SK-N-SH treated with all-trans-retinoic acid at 6 μM for 48 hours (cell line): ENCODE measurements at regions not wholly inside any gene's neighbourhood (a gene's known extent, or its start where the extent isn't known, plus 50 kb on each side); places are given as distances from the start of the nearest gene placed in this dataset.
"Not testable (repeated sequence)": the region's sequence is repeated elsewhere in the genome, so short reads cannot be mapped to it uniquely, and the experiment has no call there.

Experiments
- ATAC-seq: fragments of 200-7000 bp; cut with Tn5 transposase; 3 replicates; pipeline ENCODE4 v1.9.1; 2020; ENCODE audit warnings: mild to moderate bottlenecking, moderate library complexity
- ARNTL ChIP-seq: fragments of 450-650 bp; formaldehyde crosslinking; IDR thresholded peaks from 2 replicates; pipeline ENCODE4 v1.5.0; 2020; ENCODE audit warnings: low read depth, mild to moderate bottlenecking, moderate library complexity, borderline replicate concordance
- BACH2 ChIP-seq: fragments of 250-450 bp; sonication (Bioruptor Pico); IDR thresholded peaks from 2 replicates; pipeline ENCODE4 v1.9.0; 2021; ENCODE audit warnings: mild to moderate bottlenecking, borderline replicate concordance
- CSDC2 ChIP-seq: fragments of 250-450 bp; sonication (Bioruptor Pico); IDR thresholded peaks from 2 replicates; pipeline ENCODE4 v1.5.0; 2020; ENCODE audit warnings: mild to moderate bottlenecking, moderate library complexity
- GLIS3 ChIP-seq: fragments of 250-450 bp; sonication (Bioruptor Pico); IDR thresholded peaks from 2 replicates; pipeline ENCODE4 v1.5.0; 2020; ENCODE audit warnings: mild to moderate bottlenecking, moderate library complexity
- ISL1 ChIP-seq: fragments of 250-450 bp; sonication (Bioruptor Pico); IDR thresholded peaks from 2 replicates; pipeline ENCODE4 v2.1.2; 2022; ENCODE audit warnings: mild to moderate bottlenecking, moderate library complexity
- OSR1 ChIP-seq: fragments of 250-450 bp; sonication (Bioruptor Pico); IDR thresholded peaks from 2 replicates; pipeline ENCODE4 v1.8.0; 2022; ENCODE audit warnings: moderate library complexity, mild to moderate bottlenecking, inconsistent platforms
- PPARA ChIP-seq: fragments of 250-450 bp; sonication (Bioruptor Pico); IDR thresholded peaks from 2 replicates; pipeline ENCODE4 v1.5.0; 2020; ENCODE audit warnings: mild to moderate bottlenecking, borderline replicate concordance
- RARB ChIP-seq: fragments of 250-450 bp; sonication (Bioruptor Pico); IDR thresholded peaks from 2 replicates; pipeline ENCODE4 v1.8.0; 2021; ENCODE audit warnings: mild to moderate bottlenecking, moderate library complexity
- SNAI2 ChIP-seq: fragments of 250-450 bp; sonication (Bioruptor Pico); IDR thresholded peaks from 2 replicates; pipeline ENCODE4 v1.5.0; 2020; ENCODE audit warnings: mild to moderate bottlenecking, moderate library complexity
- TOX ChIP-seq: fragments of 250-450 bp; sonication (Bioruptor Pico); IDR thresholded peaks from 2 replicates; pipeline ENCODE4 v1.8.0; 2021; ENCODE audit warnings: mild to moderate bottlenecking, moderate library complexity, borderline replicate concordance
- ZC3H10 ChIP-seq: fragments of 250-450 bp; sonication (Bioruptor Pico); IDR thresholded peaks from 2 replicates; pipeline ENCODE4 v1.5.1; 2021; ENCODE audit warnings: mild to moderate bottlenecking, moderate library complexity
- ZFP30 ChIP-seq: fragments of 450-650 bp; formaldehyde crosslinking; IDR thresholded peaks from 2 replicates; pipeline ENCODE4 v1.5.0; 2022; ENCODE audit warnings: mild to moderate bottlenecking, moderate library complexity
- ZNF565 ChIP-seq: fragments of 450-650 bp; formaldehyde crosslinking; conservative IDR thresholded peaks from 2 replicates; pipeline ENCODE4 v1.5.0; 2020; ENCODE audit warnings: low read depth, mild to moderate bottlenecking, moderate library complexity
- ZNF70 ChIP-seq: fragments of 450-650 bp; formaldehyde crosslinking; IDR thresholded peaks from 2 replicates; pipeline ENCODE4 v1.5.0; 2020; ENCODE audit warnings: mild to moderate bottlenecking, moderate library complexity
- ZNF8 ChIP-seq: fragments of 450-650 bp; formaldehyde crosslinking; IDR thresholded peaks from 2 replicates; pipeline ENCODE4 v1.5.0; 2020; ENCODE audit warnings: mild to moderate bottlenecking, moderate library complexity
- TF ChIP-seq, protein P1 (sequence below): fragments of 250-450 bp; sonication (Bioruptor Pico); IDR thresholded peaks from 2 replicates; pipeline ENCODE4 v1.5.0; 2020; ENCODE audit warnings: mild to moderate bottlenecking, moderate library complexity
- TF ChIP-seq, protein P2 (sequence below): fragments of 250-450 bp; sonication (Bioruptor Pico); IDR thresholded peaks from 2 replicates; pipeline ENCODE4 v1.8.0; 2021; ENCODE audit warnings: low read depth, mild to moderate bottlenecking, moderate library complexity, borderline replicate concordance
- TF ChIP-seq, protein P3 (sequence below): fragments of 250-450 bp; sonication (Bioruptor Pico); IDR thresholded peaks from 2 replicates; pipeline ENCODE4 v1.5.1; 2020; ENCODE audit warnings: low read depth, mild to moderate bottlenecking, moderate library complexity
- TF ChIP-seq, protein P4 (sequence below): fragments of 250-450 bp; sonication (Bioruptor Pico); IDR thresholded peaks from 2 replicates; pipeline ENCODE4 v1.8.0; 2020; ENCODE audit warnings: mild to moderate bottlenecking, moderate library complexity, borderline replicate concordance

DNA sequence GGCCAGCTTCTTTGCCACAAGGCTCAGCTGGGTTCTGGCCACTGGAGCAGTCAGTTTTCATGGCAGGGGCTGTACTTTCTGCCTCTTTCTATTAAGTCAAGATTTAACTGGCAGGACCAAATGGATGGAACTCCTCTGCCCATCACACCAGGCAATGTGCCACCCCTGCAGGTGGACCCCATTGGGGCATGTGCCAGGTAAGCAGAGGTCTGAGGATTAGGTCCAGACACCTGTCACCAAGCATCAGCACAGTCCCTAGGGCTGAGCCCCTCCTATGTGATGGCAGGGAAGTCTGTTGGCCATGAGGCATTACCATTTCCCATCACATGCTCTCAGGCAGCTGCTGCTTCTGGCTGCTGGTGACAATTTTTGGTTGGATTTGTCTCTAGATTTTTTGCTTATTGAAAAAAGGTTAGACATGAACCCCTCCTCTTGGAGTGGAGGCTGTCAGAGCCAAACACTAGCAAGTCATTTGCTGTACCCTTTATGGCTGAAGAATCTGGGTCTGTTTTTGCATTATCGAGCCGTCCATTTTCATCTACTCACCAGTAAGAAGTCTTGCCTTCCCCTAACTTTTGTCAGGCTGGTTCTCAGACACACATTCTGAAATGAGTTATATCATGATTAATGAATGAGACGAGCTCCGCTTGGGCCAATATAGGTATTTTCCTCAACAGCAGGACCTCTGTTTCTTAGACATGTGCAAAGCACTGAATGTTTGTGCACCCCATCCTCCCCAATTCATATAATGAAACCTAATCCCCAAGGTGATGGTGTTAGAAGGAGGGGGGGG is 328.0 kb downstream of the TSN start:
- no peak for ATAC-seq
- TF ChIP-seq, protein P1, sequence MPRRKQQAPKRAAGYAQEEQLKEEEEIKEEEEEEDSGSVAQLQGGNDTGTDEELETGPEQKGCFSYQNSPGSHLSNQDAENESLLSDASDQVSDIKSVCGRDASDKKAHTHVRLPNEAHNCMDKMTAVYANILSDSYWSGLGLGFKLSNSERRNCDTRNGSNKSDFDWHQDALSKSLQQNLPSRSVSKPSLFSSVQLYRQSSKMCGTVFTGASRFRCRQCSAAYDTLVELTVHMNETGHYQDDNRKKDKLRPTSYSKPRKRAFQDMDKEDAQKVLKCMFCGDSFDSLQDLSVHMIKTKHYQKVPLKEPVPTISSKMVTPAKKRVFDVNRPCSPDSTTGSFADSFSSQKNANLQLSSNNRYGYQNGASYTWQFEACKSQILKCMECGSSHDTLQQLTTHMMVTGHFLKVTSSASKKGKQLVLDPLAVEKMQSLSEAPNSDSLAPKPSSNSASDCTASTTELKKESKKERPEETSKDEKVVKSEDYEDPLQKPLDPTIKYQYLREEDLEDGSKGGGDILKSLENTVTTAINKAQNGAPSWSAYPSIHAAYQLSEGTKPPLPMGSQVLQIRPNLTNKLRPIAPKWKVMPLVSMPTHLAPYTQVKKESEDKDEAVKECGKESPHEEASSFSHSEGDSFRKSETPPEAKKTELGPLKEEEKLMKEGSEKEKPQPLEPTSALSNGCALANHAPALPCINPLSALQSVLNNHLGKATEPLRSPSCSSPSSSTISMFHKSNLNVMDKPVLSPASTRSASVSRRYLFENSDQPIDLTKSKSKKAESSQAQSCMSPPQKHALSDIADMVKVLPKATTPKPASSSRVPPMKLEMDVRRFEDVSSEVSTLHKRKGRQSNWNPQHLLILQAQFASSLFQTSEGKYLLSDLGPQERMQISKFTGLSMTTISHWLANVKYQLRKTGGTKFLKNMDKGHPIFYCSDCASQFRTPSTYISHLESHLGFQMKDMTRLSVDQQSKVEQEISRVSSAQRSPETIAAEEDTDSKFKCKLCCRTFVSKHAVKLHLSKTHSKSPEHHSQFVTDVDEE (CRISPR knock-in tag), result no peak
- TF ChIP-seq CSDC2 (CRISPR knock-in tag) (no peak), RARB (CRISPR knock-in tag) (no peak), ZFP30 (CRISPR knock-in tag) (no peak), BACH2 (CRISPR knock-in tag) (no peak), PPARA (CRISPR knock-in tag) (no peak), ZNF70 (CRISPR knock-in tag) (no peak)
- TF ChIP-seq, protein P2, sequence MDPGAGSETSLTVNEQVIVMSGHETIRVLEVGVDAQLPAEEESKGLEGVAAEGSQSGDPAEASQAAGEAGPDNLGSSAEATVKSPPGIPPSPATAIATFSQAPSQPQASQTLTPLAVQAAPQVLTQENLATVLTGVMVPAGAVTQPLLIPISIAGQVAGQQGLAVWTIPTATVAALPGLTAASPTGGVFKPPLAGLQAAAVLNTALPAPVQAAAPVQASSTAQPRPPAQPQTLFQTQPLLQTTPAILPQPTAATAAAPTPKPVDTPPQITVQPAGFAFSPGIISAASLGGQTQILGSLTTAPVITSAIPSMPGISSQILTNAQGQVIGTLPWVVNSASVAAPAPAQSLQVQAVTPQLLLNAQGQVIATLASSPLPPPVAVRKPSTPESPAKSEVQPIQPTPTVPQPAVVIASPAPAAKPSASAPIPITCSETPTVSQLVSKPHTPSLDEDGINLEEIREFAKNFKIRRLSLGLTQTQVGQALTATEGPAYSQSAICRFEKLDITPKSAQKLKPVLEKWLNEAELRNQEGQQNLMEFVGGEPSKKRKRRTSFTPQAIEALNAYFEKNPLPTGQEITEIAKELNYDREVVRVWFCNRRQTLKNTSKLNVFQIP (CRISPR knock-in tag), result no peak
- TF ChIP-seq, protein P3, sequence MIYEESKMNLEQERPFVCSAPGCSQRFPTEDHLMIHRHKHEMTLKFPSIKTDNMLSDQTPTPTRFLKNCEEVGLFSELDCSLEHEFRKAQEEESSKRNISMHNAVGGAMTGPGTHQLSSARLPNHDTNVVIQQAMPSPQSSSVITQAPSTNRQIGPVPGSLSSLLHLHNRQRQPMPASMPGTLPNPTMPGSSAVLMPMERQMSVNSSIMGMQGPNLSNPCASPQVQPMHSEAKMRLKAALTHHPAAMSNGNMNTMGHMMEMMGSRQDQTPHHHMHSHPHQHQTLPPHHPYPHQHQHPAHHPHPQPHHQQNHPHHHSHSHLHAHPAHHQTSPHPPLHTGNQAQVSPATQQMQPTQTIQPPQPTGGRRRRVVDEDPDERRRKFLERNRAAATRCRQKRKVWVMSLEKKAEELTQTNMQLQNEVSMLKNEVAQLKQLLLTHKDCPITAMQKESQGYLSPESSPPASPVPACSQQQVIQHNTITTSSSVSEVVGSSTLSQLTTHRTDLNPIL (CRISPR knock-in tag), result no peak
- TF ChIP-seq, all 23 proteins: peak for 0

DNA sequence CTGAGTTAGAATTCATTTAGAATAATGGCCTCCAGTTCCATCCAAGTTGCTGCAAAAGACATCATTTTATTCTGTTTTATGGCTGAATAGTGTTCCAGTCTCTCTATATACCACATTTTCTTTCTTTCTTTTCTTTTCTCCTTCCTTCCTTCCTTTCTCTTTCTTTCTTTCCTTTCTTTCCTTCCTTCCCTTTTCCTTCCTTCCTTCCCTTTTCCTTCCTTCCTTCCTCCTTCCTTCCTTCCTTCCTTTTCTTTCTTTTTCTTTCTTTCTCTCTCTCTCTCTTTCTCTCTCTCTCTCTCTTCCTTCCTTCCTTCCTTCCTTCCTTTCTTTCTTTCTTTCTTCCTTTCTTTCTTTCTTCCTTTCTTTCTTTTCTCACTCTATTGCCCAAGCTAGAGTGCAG is 330.2 kb downstream of the TSN start:
- not testable (repeated sequence) for ATAC-seq

DNA sequence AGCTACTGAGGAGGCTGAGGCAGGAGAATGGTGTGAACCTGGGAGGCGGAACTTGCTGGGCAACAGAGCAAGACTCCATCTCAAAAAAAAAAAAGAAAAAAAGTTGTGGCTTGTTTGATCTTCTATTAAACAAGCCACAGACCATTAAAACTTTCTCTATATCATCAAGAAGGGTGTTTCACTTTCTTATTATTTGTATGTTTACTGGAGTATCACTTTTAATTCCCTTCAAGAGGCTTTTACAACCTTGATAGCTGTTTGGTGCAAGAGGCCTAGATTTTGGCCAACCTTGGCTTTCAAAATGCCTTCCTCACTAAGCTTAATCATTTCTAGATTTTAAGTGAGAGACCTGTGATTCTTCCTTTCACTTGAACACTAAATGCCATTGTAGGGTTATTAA is 339.1 kb downstream of the TSN start:
- no peak for ATAC-seq
- TF ChIP-seq BACH2 (CRISPR knock-in tag), result no peak
- TF ChIP-seq, all 23 proteins: peak for 0

DNA sequence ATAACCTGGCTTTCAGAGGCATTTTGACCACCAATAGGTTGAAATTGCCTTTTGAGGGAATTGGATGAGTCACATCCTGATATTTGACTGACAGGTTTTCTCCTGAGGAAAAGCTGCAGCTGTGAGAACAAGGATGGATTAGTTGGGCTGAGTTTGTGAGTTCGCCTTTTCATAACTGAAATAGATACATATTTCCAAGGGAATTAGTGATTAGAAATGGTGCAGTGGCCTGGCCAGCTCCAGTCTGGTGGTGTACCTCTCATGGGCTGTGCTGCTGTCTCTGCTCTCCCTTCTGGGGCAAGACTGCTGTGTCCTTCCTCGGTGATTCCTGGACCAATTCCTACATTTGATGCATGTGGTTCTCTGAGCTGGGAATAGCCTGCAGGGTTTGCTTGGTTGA is 341.3 kb downstream of the TSN start:
- TF ChIP-seq ZC3H10, result no peak
- TF ChIP-seq OSR1 (CRISPR knock-in tag), result no peak
- TF ChIP-seq ZNF8 (CRISPR knock-in tag), result no peak
- TF ChIP-seq ISL1 (CRISPR knock-in tag), result no peak
- no peak for TF ChIP-seq PPARA (CRISPR knock-in tag)
- TF ChIP-seq ARNTL (CRISPR knock-in tag), result no peak
- TF ChIP-seq, protein P3 (CRISPR knock-in tag), result no peak
- ATAC-seq, result no peak

DNA sequence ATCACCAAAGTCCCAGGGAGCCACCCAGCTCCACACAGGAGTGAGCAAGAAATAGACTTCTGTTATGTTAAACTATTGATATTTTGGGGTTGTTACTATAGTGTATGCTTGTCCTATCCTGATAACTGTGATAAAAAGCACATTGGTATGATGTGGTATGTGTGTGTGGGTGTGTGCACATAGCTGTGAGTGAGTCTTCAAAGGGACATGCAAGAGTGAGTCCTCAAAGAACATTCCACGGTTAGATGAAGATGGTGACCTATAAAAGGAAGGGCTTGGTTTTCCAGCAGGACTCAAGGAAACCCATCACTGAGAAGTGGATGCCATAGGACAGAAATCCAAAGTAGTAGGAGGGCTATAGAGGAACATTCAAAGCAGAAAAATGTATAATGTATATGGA is 342.9 kb downstream of the TSN start:
- TF ChIP-seq SNAI2 (CRISPR knock-in tag) (no peak), ZNF565 (CRISPR knock-in tag) (no peak), ZC3H10 (no peak), OSR1 (CRISPR knock-in tag) (no peak), PPARA (CRISPR knock-in tag) (no peak), ZFP30 (CRISPR knock-in tag) (no peak), TOX (CRISPR knock-in tag) (no peak), ZNF70 (CRISPR knock-in tag) (no peak), GLIS3 (CRISPR knock-in tag) (no peak), ARNTL (CRISPR knock-in tag) (no peak), RARB (CRISPR knock-in tag) (no peak)
- TF ChIP-seq, protein P4, sequence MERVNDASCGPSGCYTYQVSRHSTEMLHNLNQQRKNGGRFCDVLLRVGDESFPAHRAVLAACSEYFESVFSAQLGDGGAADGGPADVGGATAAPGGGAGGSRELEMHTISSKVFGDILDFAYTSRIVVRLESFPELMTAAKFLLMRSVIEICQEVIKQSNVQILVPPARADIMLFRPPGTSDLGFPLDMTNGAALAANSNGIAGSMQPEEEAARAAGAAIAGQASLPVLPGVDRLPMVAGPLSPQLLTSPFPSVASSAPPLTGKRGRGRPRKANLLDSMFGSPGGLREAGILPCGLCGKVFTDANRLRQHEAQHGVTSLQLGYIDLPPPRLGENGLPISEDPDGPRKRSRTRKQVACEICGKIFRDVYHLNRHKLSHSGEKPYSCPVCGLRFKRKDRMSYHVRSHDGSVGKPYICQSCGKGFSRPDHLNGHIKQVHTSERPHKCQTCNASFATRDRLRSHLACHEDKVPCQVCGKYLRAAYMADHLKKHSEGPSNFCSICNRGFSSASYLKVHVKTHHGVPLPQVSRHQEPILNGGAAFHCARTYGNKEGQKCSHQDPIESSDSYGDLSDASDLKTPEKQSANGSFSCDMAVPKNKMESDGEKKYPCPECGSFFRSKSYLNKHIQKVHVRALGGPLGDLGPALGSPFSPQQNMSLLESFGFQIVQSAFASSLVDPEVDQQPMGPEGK (CRISPR knock-in tag), result no peak
- TF ChIP-seq, protein P3 (CRISPR knock-in tag), result no peak
- ATAC-seq, result no peak
